HG03103 (cell line): ENCODE measurements at regions not wholly inside any gene's neighbourhood (a gene's known extent, or its start where the extent isn't known, plus 50 kb on each side); places are given as distances from the start of the nearest gene placed in this dataset.

Source experiments
- ATAC-seq: cut with Tn5 transposase; IDR thresholded peaks from one replicate; pipeline ENCODE4 v1.9.1; 2021; ENCODE audit warnings: low read depth; ENCODE audit not compliant: unreplicated experiment

DNA sequence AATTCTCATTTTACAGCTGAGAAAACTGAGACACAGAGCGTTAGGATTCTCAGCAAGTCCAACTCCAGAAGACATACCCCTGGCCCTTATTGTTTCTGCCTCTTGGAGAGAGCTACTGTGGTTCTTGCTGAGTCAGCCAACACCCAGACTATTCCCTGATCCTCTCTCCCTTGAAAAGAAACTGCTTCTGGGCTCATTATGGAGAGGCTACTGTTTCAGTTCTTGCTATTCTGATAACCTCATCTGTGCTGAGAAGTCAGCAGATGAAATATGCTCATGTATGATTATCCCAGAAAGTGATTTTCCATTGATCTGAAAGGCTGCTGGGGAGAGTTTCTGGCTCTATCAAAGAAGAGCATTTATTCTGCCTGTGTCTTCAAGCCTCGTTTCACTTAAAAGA, 455.6 kb upstream of the COBL start:
- ATAC-seq = no peak

DNA sequence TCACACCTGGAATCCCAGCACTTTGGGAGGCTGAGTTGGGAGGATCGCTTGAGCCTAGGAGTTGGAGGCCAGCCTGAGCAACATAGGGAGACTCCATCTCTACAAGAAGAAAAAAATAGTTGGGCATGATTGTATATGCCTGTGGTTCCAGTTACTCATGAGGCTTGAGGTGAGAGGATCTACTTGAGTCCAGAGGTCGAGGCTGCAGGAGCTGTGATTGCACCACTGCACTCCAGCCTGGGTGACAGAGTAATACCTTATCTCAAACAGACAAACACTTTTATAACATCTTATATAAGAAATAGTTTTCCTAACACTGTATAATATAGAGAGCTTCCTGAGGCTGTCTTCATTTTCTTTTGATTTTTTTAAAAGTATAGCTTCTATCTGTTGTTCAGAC, 448.4 kb upstream of the COBL start:
- no peak for ATAC-seq

DNA sequence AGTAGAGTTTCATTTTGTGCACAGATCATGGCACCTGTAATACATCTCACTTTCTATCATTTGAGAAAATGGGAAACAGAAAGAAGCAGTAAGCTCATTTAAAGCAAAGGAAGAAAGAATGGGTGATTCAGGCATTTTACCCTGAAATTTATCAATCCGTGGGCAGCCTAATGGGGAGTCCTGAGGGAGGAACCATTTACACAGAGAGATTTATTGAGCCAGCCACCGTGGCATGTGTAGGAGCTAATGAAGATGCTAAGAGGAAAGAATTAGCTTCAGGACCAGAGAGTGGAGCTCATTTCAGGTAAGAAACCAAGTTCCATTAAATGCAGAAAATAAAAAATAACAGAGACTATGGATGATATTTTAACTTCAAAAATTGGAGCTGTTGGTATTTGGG, 443.4 kb upstream of the COBL start:
- no peak for ATAC-seq

DNA sequence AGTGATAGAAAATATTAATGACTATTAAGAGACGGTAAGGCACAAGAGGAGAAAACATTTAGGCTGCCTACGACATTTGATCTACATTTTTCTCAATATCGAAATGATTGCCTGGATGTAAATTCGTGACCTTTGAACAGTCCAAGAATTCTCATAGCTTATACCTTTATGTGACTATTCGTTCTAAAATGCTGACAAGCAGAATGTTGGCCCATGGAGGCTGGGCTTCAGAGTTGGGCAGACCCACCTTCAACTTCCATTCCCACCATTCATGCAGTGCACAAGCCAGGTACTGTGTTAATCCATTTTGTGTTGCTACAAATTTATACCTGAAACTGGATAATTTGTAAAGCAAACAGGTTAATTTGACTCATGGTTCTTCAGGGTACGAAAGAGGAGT, 441.4 kb upstream of the COBL start:
- no peak for ATAC-seq

DNA sequence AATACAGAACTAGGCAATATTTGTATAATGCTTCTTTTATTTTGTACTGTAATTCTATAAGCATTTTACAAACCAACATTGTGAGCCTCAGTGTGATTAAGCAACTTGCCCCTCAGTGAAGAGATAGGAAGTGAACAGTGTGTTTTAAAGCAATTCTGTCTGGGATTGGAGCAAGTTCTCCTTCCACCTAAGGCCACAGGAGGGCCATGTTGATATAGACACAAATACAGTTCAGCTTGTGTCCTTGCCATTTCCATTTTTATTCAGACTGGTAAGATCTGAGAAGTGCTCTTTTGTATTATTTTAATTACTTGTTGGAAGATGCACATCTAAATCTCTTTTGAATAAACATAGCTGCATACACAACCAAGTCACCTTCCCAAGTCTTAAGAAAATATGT, 416.3 kb upstream of the COBL start:
- no peak for ATAC-seq

DNA sequence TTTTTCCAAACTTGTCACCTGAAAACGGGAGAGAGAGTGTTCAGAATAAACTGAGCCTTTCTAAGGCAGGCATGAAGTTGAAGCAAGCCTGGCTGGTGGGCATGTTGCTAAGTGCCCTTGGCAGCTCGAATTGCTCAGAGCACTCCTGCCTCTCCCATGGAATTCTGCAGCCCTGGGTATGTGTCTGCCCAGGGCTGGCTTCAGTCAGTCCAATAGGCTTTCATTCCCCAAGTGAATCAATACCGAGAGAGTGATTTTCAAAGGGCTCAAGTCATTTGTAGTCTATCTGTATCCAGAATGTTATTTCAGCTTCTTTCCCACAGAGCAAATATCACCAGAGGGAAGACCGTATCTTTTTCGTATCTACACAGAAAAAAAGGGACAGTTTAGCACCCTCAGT, 415.5 kb upstream of the COBL start:
- no peak for ATAC-seq

DNA sequence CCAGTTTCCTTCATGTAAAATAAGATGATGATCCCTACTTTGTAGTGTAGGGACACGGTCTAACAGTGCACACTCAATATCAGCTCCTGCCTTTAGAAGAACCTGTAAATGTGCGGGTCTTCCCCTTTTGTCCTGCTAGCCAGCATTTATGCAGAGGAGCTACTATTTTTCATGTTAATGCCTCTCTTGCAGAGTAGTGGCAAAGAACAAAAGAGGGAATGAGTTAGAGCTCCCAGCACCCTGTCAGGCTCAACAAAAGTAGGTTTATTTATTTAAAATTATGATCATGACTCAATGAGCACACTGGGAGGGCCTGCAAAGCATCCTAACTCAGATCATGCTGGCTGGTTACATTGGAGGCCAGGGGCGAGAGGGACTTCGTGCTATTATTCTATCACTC, 414.5 kb upstream of the COBL start:
- no peak for ATAC-seq

DNA sequence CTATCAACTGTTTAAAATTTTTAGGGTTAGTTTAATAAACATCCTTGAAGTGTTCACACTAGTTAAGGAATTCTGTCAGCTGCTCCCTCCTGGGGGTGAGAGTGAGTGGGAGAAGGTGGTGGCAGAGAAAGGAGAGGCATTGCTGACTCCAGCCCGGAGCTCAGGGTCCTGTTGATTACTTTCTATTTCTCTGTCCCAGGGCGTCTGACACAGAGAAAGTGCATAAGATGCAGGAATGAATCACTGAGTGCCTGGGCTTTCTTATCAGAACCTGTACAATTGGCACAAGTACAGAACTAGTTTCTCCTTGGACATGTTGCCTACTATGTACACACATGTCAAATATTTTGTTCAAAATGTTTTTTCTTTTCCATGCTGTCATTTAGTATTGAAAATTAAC, 410.8 kb upstream of the COBL start:
- ATAC-seq = no peak

DNA sequence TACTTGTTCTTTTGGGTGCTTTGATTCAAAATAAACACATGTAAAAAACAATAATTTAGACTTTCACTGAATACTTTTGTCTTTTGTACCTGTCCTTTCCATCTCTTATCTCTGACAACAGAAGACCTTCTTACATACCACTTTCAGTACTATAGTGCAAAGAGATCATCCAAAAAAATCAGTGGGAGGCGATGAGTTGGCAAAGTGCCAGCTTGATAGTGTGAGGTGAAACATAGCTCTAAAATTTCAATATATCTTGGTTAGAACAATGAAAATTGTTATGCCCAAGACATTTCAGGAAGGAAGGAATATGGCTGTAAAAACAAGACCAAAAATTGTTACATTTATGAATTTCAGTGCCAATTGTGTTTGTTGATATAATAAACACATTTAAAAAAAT, 390.2 kb upstream of the COBL start:
- no peak for ATAC-seq

DNA sequence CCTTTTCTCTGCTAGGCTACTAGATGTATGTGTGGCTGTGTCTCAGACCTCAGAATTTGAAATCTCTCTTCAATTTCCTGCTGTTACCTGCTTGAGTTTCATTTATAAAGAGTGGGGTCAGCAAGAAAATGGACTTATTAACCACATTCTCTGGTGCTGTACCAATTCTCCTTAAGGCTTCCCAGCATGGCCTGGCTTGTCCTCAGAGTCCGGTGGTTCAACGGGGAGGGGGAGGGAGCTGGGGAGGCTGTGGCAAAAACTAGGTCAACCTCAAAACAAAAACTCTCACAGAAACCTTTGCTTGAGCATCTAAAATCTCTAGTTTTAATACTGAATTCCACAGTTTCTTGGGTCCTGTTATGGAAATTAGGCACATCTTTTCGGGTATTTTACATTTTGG, 389.1 kb upstream of the COBL start:
- ATAC-seq = no peak

DNA sequence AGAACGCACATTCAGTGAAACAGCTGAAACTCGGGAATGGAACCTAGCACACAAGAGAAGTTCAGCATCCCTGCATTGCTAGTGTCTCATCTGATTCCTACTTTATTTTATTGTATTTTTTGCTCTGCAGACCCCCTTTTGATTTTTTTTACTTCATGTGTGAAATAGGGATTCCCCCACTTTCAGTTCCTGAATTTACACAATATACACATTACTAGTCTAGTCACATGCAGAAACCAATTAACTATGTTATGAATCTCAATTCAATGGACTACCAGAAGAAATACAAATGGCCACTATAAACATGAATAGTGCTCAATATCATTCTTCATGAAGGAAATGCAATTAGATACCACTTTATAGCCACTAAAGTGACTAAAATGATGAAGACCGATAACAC, 386.1 kb upstream of the COBL start:
- no peak for ATAC-seq

DNA sequence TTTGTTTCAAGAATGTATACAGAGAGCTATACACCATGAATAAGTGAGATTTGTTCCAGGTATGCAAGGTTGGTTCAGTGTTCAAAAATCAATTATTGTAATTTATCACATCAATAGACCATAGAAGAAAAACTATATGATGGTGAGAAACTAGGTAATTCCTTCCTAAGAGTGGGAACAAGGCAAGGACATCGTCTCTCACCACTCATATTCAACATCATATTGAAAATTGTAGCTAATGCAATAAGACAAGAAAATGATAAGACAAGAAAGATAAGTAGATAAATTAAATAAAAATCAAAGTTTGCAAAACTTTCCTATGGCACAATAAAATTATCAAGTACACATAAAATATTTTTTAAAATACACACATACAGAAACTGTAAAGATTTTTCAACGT, 385.3 kb upstream of the COBL start:
- no peak for ATAC-seq

DNA sequence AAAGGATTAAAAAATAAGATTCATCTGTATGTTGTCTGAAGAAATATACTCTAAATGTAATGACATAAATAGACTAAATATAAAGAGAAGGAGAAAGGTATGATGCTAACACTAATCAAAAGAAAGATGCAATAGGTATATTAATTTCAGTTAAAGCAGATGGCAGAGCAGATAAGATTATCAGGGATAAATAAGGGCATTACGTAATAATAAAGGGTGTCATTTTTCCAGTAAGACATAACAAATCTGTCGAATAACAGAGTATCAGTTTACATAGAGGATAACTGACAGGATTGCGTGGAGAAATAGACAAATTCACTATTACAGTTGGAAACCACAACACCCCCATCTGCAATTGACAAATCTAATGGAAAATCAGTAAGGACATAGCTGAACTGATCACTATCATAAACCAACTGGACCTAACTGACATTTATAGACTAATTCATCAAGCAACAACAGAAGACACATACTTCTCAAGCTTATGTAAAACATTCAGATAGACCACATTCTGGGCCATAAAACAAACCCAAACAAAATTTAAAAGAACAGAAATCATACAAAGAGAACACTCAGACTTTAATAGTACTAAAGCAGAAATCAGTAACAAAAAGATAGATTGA, 384.1 kb upstream of the COBL start:
- no peak for ATAC-seq

DNA sequence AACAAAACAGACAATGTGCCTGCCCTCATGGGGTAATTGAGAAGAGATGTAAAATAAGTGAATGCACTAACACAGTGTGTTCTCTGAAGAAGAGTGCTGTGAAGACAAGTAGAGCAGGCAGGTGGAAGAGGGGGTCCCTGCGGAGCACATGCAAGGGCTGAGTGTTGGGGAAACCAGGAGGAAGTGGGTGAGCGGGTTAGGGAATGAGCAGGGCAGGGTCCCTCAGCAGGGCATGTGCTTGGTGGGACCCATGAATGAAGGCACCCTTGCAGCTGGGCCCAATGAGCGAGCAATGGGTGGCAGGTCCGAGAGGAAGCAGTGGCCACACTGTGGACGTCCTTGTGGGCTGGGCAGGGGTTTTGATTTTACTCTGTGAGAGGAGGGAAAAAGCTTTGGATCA, 376.6 kb upstream of the COBL start:
- no peak for ATAC-seq

DNA sequence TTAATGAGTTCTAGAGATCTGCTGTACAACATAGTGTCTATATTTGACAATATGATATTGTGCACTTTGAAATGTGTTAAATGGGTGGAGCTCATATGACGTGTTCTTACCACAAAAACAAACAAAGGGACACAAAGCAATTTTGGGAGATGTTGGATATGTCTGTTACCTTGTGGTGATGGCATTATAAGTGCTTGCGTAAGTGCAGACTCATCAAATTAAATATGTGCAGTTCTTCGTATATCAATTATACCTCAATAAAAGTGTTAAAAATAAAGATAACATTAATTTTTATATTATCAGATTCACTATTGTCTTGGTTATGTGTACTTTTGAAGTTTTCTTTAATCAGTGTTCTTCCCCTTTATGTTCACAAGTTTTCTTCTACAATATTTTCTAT, 372.9 kb upstream of the COBL start:
- ATAC-seq = no peak

DNA sequence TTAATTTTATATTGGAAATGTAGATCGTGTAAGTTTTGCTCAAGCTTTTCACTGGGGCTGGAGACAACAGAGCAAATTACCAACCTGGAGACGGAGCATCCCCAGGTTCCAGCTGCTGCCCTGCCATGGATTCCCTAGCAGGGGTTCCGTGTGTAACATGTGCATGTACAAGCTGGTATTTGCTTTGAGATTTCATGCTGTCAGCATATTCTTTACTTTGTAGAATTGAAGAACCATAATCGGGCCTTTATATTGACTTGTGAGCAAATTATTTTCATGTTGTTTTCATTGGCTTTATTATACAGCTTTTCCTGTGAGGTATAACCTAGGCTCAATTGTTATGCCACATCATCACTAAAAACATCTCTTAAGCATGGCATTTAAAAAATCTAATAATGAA, 369.2 kb upstream of the COBL start:
- no peak for ATAC-seq

DNA sequence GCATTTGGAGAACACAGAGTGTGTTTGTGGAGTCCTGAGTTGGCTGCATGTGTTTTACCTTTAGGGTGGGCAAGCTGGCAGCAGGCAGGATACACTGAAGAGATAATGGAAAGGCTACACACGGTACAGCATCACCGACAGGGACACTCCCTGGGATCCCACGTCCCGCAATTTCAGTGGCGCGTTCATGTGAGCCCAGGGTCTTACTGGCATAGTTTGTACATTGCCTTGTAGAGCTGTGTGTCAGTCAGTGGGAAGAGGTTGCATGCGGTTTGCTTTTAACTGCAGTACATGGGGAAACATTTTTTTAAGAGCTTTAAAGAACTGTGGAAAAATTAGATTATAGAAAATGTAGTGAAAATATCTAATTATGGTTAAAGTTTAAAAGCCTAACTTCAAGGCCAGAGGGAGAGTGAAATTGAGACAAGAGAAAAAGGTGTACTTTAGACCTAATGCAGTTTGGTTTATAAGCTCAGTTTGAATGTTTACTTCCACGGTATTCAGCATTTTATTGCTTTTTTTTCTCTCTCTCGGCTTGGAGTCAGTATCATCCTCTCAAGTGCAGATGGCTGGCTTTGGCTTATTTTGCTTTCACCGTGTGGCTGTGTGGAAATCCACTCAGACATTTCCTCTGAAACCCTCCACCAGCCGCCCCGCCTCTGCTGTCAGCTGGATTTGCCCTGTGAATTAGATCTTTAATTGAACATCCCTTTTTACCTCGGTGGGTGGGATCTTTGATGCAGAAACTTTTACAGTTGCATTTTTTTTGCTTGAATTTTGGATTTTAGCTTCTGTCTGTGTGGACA, 364.2 kb upstream of the COBL start:
- ATAC-seq = no peak

DNA sequence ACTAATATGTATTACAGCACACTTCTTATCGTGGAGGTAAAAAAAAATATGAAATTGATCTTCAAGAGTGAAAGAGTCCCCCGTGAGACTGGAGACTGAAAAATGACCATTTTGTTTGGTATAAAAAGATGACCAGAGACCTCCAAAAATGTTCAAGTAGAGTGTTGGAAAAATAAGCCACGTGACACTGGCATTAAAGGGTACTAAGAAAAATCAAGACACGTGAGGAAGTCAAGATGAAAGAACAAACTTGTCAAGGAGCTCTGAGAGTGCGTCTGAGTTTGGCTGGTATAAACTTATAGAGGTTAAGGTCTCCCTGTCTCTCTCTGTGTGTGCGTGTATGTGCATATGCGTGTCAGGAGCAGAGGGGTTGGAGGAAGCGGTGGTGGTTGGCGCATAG, 362.7 kb upstream of the COBL start:
- no peak for ATAC-seq

DNA sequence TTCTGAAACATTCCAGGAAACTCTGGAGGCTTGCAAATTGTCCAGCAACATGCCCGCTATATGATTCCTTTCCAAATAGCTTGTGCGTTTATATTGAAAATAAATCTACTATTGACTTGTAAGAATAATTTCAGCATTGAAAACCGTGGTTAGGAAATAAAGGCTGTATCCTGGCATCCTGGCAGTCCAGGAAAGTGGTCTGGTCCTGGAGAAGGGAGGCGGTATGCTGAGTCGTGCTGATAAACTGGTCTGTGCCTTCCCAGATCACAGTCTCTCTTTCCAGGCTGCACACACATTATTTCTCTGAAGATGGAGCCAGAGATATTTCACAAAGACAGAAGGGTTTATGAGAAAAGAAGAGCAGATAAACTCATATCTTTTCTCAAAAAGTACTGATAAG, 350.1 kb upstream of the COBL start:
- no peak for ATAC-seq

DNA sequence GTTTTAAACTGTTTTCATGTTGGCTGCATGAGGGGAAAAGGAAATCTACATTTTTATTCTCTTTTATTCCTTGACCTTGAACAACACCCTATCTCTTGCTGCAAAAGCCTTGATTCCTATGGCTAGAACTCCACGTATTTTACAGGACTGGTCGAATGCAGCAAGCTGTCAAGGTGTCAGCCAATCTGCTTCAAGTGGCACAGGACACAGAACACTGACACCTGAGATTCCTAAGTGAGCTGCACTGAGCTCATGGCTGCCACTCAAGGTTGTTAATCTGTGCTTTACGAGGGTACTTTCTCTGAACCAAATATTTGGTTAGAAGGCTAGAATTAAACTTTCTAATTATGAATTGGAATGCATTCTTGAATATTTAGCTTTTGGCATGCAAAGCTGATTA, 349.7 kb upstream of the COBL start:
- ATAC-seq = no peak

DNA sequence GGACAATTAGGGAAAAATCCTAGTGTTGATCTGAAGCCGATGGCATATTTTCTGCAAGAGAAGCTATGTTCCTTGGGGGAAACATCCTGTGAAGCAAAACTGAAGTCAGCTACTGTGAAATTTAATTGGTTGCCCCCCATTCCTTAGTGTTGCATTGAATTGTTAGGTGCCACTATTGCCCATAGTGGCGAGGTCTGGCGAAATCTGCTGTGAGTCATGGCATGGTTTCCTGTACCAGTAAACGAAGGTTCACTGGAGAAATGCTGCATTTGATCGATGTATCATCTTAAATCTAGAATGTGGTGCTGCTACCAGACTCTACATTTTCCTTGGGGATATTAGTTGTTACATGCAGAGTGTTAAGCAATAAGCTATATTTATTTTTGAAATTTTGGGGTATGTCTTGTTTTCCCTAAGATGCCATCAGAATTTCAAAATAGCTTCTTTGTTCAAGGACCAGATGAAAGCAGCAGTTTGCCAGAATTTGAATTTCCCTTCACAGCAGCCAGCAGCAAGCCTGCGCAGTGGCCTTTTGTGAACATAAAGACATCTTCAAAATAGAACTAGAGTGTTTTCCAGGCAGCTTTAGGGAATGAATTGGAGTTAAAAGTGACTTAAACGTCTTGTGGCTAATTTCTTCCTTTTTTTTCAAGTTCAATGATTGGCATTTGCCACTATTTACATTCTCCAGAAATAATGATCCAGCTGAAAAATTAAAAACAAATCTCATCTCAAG, 348.6 kb upstream of the COBL start:
- ATAC-seq = no peak

DNA sequence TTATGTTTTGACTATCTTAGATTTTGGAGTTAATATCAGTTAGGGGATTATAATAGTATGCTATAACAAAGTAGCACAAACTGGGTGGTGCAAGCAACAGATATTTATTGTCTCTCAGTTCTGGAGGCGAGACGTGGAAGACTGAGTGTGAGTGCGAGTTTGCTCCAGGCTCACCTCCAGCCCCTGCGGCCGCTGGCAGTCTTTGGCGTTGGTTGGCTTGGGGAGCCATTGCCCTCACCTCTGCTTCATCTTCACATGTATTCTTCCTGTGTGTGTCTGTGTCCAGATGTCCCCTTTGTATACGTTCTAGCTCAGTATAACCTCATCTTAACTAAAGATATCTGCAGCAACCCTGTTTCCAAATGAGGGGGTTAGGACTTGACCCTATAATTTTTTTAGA, 343.9 kb upstream of the COBL start:
- ATAC-seq = no peak
